HepG2 (cell line): ENCODE measurements at regions not wholly inside any gene's neighbourhood (a gene's known extent, or its start where the extent isn't known, plus 50 kb on each side); places are given as distances from the start of the nearest gene placed in this dataset.

Experiments used
- ATAC-seq: fragments of 200-7000 bp; cut with Tn5 transposase; 3 replicates; pipeline ENCODE4 v1.9.1; 2020; ENCODE audit warnings: mild to moderate bottlenecking, moderate library complexity
- BruUV-seq: library from RNA; stranded (reverse); fragments of 400-500 nt; replicated peaks from 2 replicates; lab custom pipeline; 2021; lab: Mats Ljungman, UMichigan
- CTCF ChIA-PET: fragments of 300-600 bp; formaldehyde crosslinking; extraction: SDS; loops from one replicate; lab custom pipeline; 2021; ENCODE audit warnings: low total read pairs, inconsistent platforms, low intra/inter-chr PET ratio; lab: Yijun Ruan, JAX
- POLR2A ChIA-PET: fragments of 350-600 bp; sonication (Branson Sonifier 250); formaldehyde crosslinking; loops from one replicate; lab custom pipeline; 2020; ENCODE audit warnings: antibody characterized with exemption, inconsistent platforms; lab: Yijun Ruan, JAX
- DNase-seq: peaks from one replicate; pipeline ENCODE4 v3.0.0-alpha.2; 2015; ENCODE audit warnings: low spot score
- FAIRE-seq: peaks from 3 replicates; lab custom pipeline; 2011; peaks lifted over from hg19 to GRCh38; lab: Jason Lieb, UNC
- H2AFZ ChIP-seq: one replicate; pipeline ENCODE4 v1.6.1; 2011; ENCODE audit warnings: low read length, inconsistent platforms
- H3K27ac ChIP-seq: fragments of 300-600 bp; 3 replicates; pipeline ENCODE4 v1.8.0; 2011; ENCODE audit warnings: mixed run types, mild to moderate bottlenecking, mixed read lengths, low read length, inconsistent platforms; ENCODE audit not compliant: insufficient read depth; ENCODE audit errors: extremely low read length
- H3K27me3 ChIP-seq, 2 experiments: fragments of 200-600 bp in 1 of 2; 2 replicates in 1 of 2; 3 replicates in 1 of 2; pipeline versions ENCODE4 v1.6.0 to v1.8.0; 2011; ENCODE audit warnings: low read length in 2 of 2, mild to moderate bottlenecking in 2 of 2, moderate library complexity in 2 of 2, inconsistent platforms in 1 of 2; ENCODE audit not compliant: insufficient read depth in 2 of 2, control insufficient read depth in 1 of 2
- H3K36me3 ChIP-seq, 2 experiments: fragments of 200-600 bp in 1 of 2; replicated peaks in 1 of 2; 2 replicates in 1 of 2; 3 replicates in 1 of 2; pipeline versions ENCODE4 v1.5.1 to v1.8.0; 2011; ENCODE audit warnings: low read length in 2 of 2, inconsistent platforms in 1 of 2; ENCODE audit not compliant: insufficient read depth in 2 of 2, control insufficient read depth in 1 of 2
- H3K4me1 ChIP-seq: 2 replicates; pipeline ENCODE4 v1.5.1; 2012; ENCODE audit warnings: low read length, inconsistent platforms; ENCODE audit not compliant: insufficient read depth
- H3K4me2 ChIP-seq: 2 replicates; pipeline ENCODE4 v1.6.0; 2011; ENCODE audit warnings: low read depth, low read length, inconsistent platforms
- H3K4me3 ChIP-seq, 3 experiments: fragments of 200-600 bp in 1 of 3; sonication (generic), shearing (Covaris generic) in 1 of 3; replicated peaks in 1 of 3; 2 replicates each; pipeline ENCODE4 v1.5.1; 2011 to 2016; ENCODE audit warnings: low read length in 3 of 3, inconsistent platforms in 2 of 3, low read depth in 2 of 3, mild to moderate bottlenecking in 2 of 3, control low read depth in 1 of 3, mixed read lengths in 1 of 3; ENCODE audit not compliant: insufficient read depth in 1 of 3
- H3K79me2 ChIP-seq: one replicate; pipeline ENCODE4 v1.6.1; 2011; ENCODE audit warnings: low read length, inconsistent platforms; ENCODE audit not compliant: insufficient read depth
- H3K9ac ChIP-seq: 2 replicates; pipeline ENCODE4 v1.6.0; 2011; ENCODE audit warnings: mild to moderate bottlenecking, low read depth, low read length, inconsistent platforms; ENCODE audit not compliant: insufficient read depth
- H3K9me3 ChIP-seq: 2 replicates; pipeline ENCODE4 v1.5.1; 2012; ENCODE audit warnings: mild to moderate bottlenecking, low read length
- H4K20me1 ChIP-seq: 2 replicates; pipeline ENCODE4 v1.6.0; 2011; ENCODE audit warnings: inconsistent platforms, mild to moderate bottlenecking, low read length, moderate library complexity; ENCODE audit not compliant: insufficient read depth
- BHLHE40 ChIP-seq: IDR thresholded peaks from 2 replicates; pipeline ENCODE4 v1.6.1; 2011; ENCODE audit warnings: low read length, improper control_type of control experiment
- JUND ChIP-seq: sonication (generic); formaldehyde crosslinking; IDR thresholded peaks from 2 replicates; pipeline ENCODE4 v1.8.0; 2022; ENCODE audit warnings: mild to moderate bottlenecking, missing genetic modification reagents
- KDM3A ChIP-seq: IDR thresholded peaks from 2 replicates; pipeline ENCODE4 v1.6.1; 2018; ENCODE audit warnings: low read depth, missing compliant biosample characterization
- MAF1 ChIP-seq: sonication (generic); formaldehyde crosslinking; IDR thresholded peaks from 2 replicates; pipeline ENCODE4 v1.5.0; 2020; ENCODE audit warnings: missing genetic modification reagents, borderline replicate concordance
- MEF2D ChIP-seq: sonication (generic); formaldehyde crosslinking; IDR thresholded peaks from 2 replicates; pipeline ENCODE4 v1.5.1; 2020; ENCODE audit warnings: mild to moderate bottlenecking, missing genetic modification reagents
- MYNN ChIP-seq: sonication (generic); formaldehyde crosslinking; IDR thresholded peaks from 2 replicates; pipeline ENCODE4 v1.4.0; 2020; ENCODE audit warnings: mild to moderate bottlenecking, low read depth, missing genetic modification reagents
- SAP130 ChIP-seq: IDR thresholded peaks from 2 replicates; pipeline ENCODE4 v1.6.1; 2016; ENCODE audit warnings: low read depth
- SIN3B ChIP-seq: fragments of 150-350 bp; IDR thresholded peaks from 2 replicates; pipeline ENCODE4 v1.6.1; 2014; ENCODE audit warnings: low read length
- TBP ChIP-seq: sonication (generic); formaldehyde crosslinking; IDR thresholded peaks from 2 replicates; pipeline ENCODE4 v1.5.0; 2020; ENCODE audit warnings: missing genetic modification reagents
- ZBTB7A ChIP-seq: sonication (generic); formaldehyde crosslinking; IDR thresholded peaks from 2 replicates; pipeline ENCODE4 v1.8.0; 2022; ENCODE audit warnings: mild to moderate bottlenecking, missing genetic modification reagents
- ZNF343 ChIP-seq: sonication (generic); formaldehyde crosslinking; IDR thresholded peaks from 2 replicates; pipeline ENCODE4 v1.4.0; 2020; ENCODE audit warnings: mild to moderate bottlenecking, missing genetic modification reagents
- ZNF350 ChIP-seq: sonication (generic); formaldehyde crosslinking; IDR thresholded peaks from 2 replicates; pipeline ENCODE4 v1.4.0; 2020; ENCODE audit warnings: mild to moderate bottlenecking, low read depth, missing genetic modification reagents, borderline replicate concordance
- ZNF780A ChIP-seq: sonication (generic); formaldehyde crosslinking; IDR thresholded peaks from 2 replicates; pipeline ENCODE4 v1.8.0; 2022; ENCODE audit warnings: mild to moderate bottlenecking, missing genetic modification reagents, moderate library complexity
- ZNF841 ChIP-seq: sonication (generic); formaldehyde crosslinking; IDR thresholded peaks from 2 replicates; pipeline ENCODE4 v1.8.1; 2023; ENCODE audit warnings: missing genetic modification reagents, borderline replicate concordance
- ZNF850 ChIP-seq: sonication (generic); formaldehyde crosslinking; conservative IDR thresholded peaks from 2 replicates; pipeline ENCODE4 v1.9.0; 2021; ENCODE audit warnings: mild to moderate bottlenecking, missing genetic modification reagents
- WGBS: methylation state at CpG from one replicate; pipeline ENCODE4 v1.1.6; 2017; ENCODE audit warnings: low lambda C conversion rate; 5-methylcytosine and 5-hydroxymethylcytosine counted together
- in situ Hi-C: cut with HindIII; loops from 2 replicates; pipeline ENCODE4 v1.10.0; 2017; ENCODE audit warnings: low pct_unique_long_range_greater_than_20kb; ENCODE audit not compliant: extremely low pct_ligation_motif_present
- intact Hi-C: fragments of 100-400 bp; cut with micrococcal nuclease; formaldehyde crosslinking; loops from one replicate; pipeline ENCODE4 v1.10.0; 2022; ENCODE audit not compliant: unreplicated experiment
- TF ChIP-seq, protein P1 (sequence below): sonication (generic); formaldehyde crosslinking; IDR thresholded peaks from 2 replicates; pipeline ENCODE4 v1.4.0; 2020; ENCODE audit warnings: missing genetic modification reagents; ENCODE audit errors: not compliant biosample characterization
- TF ChIP-seq, protein P2 (sequence below): sonication (generic); formaldehyde crosslinking; conservative IDR thresholded peaks from 2 replicates; pipeline ENCODE4 v1.4.0; 2020; ENCODE audit warnings: missing genetic modification reagents
- TF ChIP-seq, protein P3 (sequence below): IDR thresholded peaks from 2 replicates; pipeline ENCODE4 v1.6.1; 2016; ENCODE audit warnings: low read depth, control low read depth
- TF ChIP-seq, protein P4 (sequence below): sonication (generic); formaldehyde crosslinking; IDR thresholded peaks from 2 replicates; pipeline ENCODE4 v1.4.0; 2020; ENCODE audit warnings: missing genetic modification reagents, mild to moderate bottlenecking, borderline replicate concordance

DNA sequence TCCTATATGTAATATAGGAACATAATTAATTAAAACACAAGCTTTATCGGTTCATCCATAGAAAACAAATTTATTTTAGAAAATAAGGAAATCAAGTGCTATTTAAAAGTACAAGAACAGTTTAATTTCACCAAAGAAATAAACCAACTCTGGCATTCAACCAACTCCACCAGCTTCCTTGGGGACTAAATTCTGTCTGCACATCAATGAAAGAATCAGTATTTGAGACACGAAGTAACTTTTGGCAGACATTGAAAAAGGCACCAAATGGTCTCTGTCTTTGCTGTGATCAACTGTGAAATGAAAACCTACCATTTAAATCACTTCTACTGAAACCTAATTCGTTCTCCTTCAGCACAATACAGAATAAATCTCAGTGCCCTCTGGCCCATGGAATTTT, 719.7 kb upstream of the GRIA3 start:
- no peaks in the 10 kb centered on the region for H3K36me3 ChIP-seq
- no peak for ATAC-seq
- no peaks in the 10 kb centered on the region for H3K4me1 ChIP-seq
- no peak for TF ChIP-seq ZNF780A
- no peak for TF ChIP-seq MEF2D (CRISPR knock-in tag)
- TF ChIP-seq BHLHE40, result no peak
- TF ChIP-seq ZNF350 (CRISPR knock-in tag), result no peak
- TF ChIP-seq, protein P1, sequence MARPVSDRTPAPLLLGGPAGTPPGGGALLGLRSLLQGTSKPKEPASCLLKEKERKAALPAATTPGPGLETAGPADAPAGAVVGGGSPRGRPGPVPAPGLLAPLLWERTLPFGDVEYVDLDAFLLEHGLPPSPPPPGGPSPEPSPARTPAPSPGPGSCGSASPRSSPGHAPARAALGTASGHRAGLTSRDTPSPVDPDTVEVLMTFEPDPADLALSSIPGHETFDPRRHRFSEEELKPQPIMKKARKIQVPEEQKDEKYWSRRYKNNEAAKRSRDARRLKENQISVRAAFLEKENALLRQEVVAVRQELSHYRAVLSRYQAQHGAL (CRISPR knock-in tag), result no peak
- TF ChIP-seq KDM3A, result no peak
- TF ChIP-seq, protein P2, sequence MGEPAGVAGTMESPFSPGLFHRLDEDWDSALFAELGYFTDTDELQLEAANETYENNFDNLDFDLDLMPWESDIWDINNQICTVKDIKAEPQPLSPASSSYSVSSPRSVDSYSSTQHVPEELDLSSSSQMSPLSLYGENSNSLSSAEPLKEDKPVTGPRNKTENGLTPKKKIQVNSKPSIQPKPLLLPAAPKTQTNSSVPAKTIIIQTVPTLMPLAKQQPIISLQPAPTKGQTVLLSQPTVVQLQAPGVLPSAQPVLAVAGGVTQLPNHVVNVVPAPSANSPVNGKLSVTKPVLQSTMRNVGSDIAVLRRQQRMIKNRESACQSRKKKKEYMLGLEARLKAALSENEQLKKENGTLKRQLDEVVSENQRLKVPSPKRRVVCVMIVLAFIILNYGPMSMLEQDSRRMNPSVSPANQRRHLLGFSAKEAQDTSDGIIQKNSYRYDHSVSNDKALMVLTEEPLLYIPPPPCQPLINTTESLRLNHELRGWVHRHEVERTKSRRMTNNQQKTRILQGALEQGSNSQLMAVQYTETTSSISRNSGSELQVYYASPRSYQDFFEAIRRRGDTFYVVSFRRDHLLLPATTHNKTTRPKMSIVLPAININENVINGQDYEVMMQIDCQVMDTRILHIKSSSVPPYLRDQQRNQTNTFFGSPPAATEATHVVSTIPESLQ, result no peak
- no peak for TF ChIP-seq MAF1 (CRISPR knock-in tag)
- TF ChIP-seq ZNF841, result no peak
- no peak for TF ChIP-seq ZNF343 (CRISPR knock-in tag)
- no peak for TF ChIP-seq SIN3B
- TF ChIP-seq JUND (CRISPR knock-in tag), result no peak
- TF ChIP-seq TBP (CRISPR knock-in tag), result no peak
- TF ChIP-seq MYNN (CRISPR knock-in tag), result no peak
- TF ChIP-seq SAP130 (CRISPR knock-in tag), result no peak
- TF ChIP-seq, protein P3, sequence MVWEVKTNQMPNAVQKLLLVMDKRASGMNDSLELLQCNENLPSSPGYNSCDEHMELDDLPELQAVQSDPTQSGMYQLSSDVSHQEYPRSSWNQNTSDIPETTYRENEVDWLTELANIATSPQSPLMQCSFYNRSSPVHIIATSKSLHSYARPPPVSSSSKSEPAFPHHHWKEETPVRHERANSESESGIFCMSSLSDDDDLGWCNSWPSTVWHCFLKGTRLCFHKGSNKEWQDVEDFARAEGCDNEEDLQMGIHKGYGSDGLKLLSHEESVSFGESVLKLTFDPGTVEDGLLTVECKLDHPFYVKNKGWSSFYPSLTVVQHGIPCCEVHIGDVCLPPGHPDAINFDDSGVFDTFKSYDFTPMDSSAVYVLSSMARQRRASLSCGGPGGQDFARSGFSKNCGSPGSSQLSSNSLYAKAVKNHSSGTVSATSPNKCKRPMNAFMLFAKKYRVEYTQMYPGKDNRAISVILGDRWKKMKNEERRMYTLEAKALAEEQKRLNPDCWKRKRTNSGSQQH (CRISPR knock-in tag), result no peak
- no peak for TF ChIP-seq ZNF850 (CRISPR knock-in tag)
- TF ChIP-seq ZBTB7A (CRISPR knock-in tag), result no peak
- TF ChIP-seq, protein P4, sequence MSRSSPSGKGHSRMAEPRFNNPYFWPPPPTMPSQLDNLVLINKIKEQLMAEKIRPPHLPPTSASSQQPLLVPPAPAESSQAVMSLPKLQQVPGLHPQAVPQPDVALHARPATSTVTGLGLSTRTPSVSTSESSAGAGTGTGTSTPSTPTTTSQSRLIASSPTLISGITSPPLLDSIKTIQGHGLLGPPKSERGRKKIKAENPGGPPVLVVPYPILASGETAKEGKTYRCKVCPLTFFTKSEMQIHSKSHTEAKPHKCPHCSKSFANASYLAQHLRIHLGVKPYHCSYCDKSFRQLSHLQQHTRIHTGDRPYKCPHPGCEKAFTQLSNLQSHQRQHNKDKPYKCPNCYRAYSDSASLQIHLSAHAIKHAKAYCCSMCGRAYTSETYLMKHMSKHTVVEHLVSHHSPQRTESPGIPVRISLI, result no peak
- no peaks in the 10 kb centered on the region for H3K9me3 ChIP-seq
- H3K79me2 ChIP-seq, result no peaks in the 10 kb centered on the region
- no TSS peak for BruUV-seq
- no peaks in the 10 kb centered on the region for H3K27me3 ChIP-seq
- H3K4me2 ChIP-seq, result no peak overlapping the region
- no peak overlapping the region for H2AFZ ChIP-seq
- intact Hi-C loops, result no loop called here
- H4K20me1 ChIP-seq, result no peaks in the 10 kb centered on the region
- 2% methylated on average over 2 of the region's 3 CpGs for WGBS
- H3K4me3 ChIP-seq, result no peak overlapping the region
- in situ Hi-C loops, result no loop called here
- no peak for FAIRE-seq
- no peak overlapping the region for H3K9ac ChIP-seq
- H3K27ac ChIP-seq, result no peak overlapping the region
- ChIA-PET POLR2A (no interaction called here), CTCF (no interaction called here)
- no peak for DNase-seq
